DMS53 treated with DMSO at 0.1 percent for 48 hours (cell line): ENCODE measurements at regions not wholly inside any gene's neighbourhood (a gene's known extent, or its start where the extent isn't known, plus 50 kb on each side); places are given as distances from the start of the nearest gene placed in this dataset.
"Not testable (repeated sequence)": the region's sequence is repeated elsewhere in the genome, so short reads cannot be mapped to it uniquely, and the experiment has no call there.

Source experiments
- DNase-seq: peaks from one replicate; lab custom pipeline; 2025; ENCODE audit not compliant: unreplicated experiment; lab: John Stamatoyannopoulos, UW

DNA sequence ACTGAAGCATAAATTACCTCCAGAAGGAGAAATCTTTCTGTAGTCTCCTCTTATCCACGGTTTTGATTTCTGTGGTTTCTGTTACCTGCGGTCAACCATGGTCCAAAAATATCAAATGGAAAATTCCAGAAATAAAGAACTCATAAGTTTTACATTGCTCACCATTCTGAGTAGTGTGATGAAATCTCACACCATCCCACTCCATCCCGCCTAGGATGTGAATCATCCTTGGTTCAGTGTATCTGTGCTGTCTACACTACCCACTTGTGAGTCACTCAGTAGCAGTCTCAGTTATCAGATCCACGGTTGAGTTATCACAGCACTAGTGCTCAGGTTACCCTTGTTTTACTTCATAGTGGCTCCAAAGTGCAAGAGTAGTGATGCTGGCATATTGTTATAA is 371.2 kb downstream of the NFIB start:
- peak; percentile 5 for DNase-seq

DNA sequence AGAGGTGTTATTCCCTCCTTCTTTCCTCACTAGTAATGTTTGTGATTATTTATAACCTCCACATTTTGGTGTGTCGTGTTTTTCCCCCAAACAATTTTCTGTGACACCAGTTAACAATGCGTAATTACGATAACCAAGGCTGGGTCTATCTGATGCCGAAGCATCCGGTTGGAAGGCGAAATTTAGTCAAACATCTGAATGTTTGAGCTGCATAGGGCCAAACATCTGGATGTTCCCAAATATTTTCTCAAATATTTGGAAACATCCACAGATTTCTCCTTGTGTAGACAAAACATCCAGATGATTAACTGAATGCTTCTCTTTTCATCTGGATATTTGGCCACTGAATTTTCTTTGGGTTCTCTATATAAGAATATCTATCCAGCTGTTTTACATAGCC is 371.7 kb downstream of the NFIB start:
- no peak for DNase-seq

GRCh38 chr9:13941714-13942113 is 372.2 kb downstream of the NFIB start:
- no peak for DNase-seq

- no peak for DNase-seq
Measured at GRCh38 chr9:13939701-13940490, 374.0 kb downstream of the NFIB start.

DNA sequence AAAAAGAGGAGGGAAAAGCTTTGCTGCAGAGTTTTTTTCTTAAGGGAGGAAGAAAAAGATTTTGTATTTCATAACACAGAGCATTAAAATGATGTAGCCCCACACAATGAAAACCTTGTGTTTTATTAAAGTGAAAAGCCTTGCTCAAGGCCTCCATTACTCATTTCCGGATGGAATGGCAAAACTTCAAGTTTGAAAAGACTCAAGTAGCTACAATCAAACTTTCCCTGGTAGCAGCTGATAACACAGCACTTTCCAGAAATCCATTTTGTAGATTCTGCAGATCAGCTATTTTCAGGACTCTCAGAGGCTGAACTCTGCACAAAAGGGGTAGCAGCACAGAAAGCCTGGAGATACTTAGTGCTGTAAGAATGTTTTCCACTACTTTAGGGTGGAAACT is 374.8 kb downstream of the NFIB start:
- DNase-seq: no peak

- no peak for DNase-seq
Measured at GRCh38 chr9:13934416-13934815, 379.5 kb downstream of the NFIB start.

GRCh38 chr9:13933268-13933656 is 380.7 kb downstream of the NFIB start:
- DNase-seq: no peak

GRCh38 chr9:13932528-13933267 is 381.2 kb downstream of the NFIB start:
- DNase-seq: no peak

- no peak for DNase-seq
Measured at GRCh38 chr9:13929013-13929412, 384.9 kb downstream of the NFIB start.

DNA sequence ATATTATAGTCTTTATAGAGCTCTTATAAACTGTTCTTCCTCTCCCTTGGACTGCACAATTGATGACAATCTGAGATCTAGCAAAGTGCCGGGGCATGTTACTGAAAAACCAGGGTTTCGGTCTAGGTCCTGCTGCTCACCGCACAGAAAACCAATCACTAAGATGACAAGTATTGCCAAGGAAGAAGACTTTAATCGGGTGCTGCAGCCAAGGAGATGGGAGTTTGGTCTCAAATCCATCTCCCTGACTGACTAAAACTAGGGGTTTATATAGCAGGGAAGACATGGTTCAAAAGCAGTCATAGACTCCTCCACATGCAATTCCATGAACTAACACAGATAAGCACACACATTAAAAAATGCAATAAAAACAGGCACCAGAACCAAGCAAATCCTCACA is 390.6 kb downstream of the NFIB start:
- DNase-seq: no peak

- no peak for DNase-seq
Measured at GRCh38 chr9:13920557-13920956, 393.4 kb downstream of the NFIB start.

- DNase-seq: no peak
Measured at GRCh38 chr9:13919401-13919800, 394.5 kb downstream of the NFIB start.

GRCh38 chr9:13917534-13917933 is 396.4 kb downstream of the NFIB start:
- DNase-seq: no peak

GRCh38 chr9:13915591-13916301 is 398.2 kb downstream of the NFIB start:
- DNase-seq: peak; percentile 0

DNA sequence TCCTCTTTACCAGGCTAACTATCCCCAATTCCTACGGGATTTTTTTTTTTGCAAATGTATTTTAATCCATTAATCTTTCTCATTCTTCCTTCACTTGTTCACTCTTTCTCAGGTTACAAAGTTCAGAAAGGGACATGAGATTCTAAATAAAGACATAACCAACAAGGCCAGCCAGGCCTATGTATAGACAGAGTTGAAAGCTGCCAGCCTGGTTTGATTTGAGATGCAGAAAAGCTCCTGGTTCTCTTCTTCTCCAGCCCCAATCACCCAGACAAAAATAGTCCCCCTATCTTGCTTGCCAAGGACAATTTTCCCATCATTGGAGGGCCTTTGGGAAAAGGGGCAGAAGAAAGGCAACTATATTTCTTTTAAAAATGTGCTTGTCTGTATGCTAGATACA is 398.8 kb downstream of the NFIB start:
- DNase-seq: no peak

DNA sequence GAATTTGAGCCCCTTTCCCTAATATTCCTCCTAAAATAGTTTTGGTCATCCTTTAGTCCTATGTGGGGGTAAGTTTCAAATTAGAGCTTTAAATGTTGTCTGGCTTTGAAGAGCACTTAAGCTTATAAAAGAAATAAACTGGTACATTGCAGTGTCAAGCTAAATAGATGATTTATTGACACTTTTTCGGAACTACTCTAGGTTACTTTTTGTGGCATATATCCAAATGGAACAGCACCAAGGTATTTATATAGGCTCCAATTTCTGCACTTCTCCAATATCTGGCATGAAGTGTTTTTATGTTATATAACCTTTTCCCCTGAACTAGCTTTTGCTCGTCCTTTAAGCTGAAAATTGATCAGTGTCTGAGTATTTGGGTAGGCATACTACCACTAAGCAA is 402.5 kb downstream of the NFIB start:
- no peak for DNase-seq

- DNase-seq: not testable (repeated sequence)
Measured at GRCh38 chr9:13907842-13908241, 406.1 kb downstream of the NFIB start.

GRCh38 chr9:13904746-13905145 is 409.2 kb downstream of the NFIB start:
- no peak for DNase-seq

DNA sequence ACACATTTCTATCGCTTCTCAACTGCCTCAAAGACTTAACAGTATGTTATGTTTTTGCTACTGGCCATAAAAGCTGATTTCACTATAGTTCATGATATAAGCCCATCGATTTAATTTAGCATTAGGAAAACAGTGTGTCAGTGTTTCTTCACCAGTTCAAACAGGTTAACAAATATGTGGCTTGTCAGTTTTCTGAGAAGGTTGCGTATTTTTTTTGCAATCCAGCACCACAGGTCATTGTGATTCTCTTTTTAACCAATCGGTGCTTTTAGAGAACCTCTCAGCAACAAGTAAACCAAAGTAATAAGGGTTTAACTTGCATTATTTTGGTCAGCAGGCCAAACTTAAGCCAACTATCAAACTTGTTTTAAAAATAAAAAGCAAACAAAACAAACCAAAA is 409.6 kb downstream of the NFIB start:
- no peak for DNase-seq

DNA sequence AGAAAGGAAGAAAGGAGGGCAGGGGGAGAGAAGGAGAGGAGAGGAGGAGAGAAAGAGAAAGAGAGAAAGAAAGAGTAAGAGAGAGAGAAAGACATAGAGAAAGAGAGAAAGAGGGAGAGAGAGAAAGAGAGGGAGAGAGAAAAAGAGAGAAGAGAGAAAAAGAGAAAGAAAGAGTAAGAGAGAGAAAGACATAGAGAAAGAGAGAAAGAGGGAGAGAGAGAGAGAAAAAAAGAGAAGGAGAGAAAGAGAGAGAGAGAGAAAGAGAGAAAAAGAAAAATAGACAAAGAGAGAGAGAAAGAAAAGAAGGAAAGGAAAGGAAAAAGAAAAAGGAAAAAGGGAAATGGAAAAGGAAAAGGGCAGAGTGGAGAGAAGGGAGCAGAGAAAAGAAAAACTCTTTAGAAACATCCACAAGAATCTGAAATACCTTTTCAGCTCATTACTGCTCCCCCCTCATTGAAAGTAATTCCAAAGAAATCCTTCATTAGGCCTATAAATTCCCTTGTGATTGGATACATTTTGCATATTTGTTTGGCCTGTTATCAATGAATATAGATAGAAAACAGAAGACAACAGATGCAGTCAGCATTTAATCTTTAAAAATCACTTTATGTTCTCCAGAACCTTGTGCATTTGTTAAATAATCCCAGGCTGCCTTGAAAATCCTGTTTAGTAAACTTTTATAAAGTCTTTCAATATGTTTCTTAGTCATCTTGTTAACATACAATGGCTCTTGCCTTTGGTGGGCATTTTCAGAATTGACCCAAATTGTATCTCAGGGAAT is 411.5 kb downstream of the NFIB start:
- DNase-seq: no peak

GRCh38 chr9:13901176-13901575 is 412.8 kb downstream of the NFIB start:
- DNase-seq: no peak
